ENCODE measurements at regions not wholly inside any gene's neighbourhood (a gene's known extent, or its start where the extent isn't known, plus 50 kb on each side); places are given as distances from the start of the nearest gene placed in this dataset.

DNA sequence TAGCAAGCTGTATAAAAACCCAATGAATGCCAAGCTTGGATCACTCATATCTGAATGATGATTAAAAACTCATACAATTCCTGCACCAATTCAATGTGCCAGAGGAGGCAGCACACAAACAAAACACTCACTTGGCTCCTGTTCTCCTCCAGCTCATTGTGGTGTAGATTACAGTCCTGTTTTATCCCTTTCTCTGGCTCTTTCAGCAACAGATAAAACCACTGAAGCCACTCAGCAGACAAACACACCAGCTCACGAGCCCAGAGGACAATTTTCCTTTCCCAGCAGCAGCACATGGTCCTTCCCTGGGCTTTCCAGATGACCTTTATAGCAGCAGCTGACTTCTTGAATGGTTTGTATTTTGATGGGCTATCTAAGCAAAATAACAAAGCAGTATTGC lies 107.3 kb upstream of the STARD3NL start:
- TF ChIP-seq, protein P1, sequence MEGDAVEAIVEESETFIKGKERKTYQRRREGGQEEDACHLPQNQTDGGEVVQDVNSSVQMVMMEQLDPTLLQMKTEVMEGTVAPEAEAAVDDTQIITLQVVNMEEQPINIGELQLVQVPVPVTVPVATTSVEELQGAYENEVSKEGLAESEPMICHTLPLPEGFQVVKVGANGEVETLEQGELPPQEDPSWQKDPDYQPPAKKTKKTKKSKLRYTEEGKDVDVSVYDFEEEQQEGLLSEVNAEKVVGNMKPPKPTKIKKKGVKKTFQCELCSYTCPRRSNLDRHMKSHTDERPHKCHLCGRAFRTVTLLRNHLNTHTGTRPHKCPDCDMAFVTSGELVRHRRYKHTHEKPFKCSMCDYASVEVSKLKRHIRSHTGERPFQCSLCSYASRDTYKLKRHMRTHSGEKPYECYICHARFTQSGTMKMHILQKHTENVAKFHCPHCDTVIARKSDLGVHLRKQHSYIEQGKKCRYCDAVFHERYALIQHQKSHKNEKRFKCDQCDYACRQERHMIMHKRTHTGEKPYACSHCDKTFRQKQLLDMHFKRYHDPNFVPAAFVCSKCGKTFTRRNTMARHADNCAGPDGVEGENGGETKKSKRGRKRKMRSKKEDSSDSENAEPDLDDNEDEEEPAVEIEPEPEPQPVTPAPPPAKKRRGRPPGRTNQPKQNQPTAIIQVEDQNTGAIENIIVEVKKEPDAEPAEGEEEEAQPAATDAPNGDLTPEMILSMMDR (IDR thresholded peaks at IDR 0.05), result peak in 1 of 3 experiments; percentile 39
- TF ChIP-seq POLR2AphosphoS5 (IDR thresholded peaks at IDR 0.05), result no peak
- Histone ChIP-seq H3K4me1 (no peaks in the 10 kb centered on the region), H3K36me3 (no peaks in the 10 kb centered on the region), H3K27me3 (no peaks in the 10 kb centered on the region), H3K9me3 (no peaks in the 10 kb centered on the region), H3K4me3 (no peak overlapping the region), H3K27ac (replicated peaks in 1 of 4) (no peak overlapping the region)
- no peak for DNase-seq (ENCODE audit: extremely low spot score)
- intact Hi-C loops (cut with DNase I), result no loop called here
- WGBS, result 27% methylated on average over 1 of the region's 1 CpG

DNA sequence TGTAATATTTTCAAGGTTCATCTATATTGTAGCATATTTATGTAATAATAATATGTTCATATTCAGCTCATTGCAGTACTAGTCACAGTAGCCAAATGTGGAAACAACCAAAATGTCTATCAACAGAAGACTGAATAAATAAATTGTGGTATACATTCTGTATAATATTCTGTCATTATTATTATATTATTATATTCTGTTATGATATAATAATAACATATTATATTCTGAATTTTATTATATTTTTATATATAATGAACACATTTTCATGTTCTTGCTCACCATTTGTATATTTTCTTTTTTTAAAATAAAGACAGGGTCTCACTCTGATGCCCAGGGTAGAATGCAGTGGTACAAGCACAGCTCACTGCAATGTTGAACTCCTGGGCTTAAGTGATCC lies 91.2 kb upstream of the STARD3NL start:
- Histone ChIP-seq H3K9me3 (peaks cover 0 to 7% (median 2%) of the 10 kb centered on the region in 4 donors), H3K36me3 (no peaks in the 10 kb centered on the region), H3K27ac (replicated peaks in 1 of 4) (no peak overlapping the region), H3K4me1 (no peaks in the 10 kb centered on the region), H3K4me3 (no peak overlapping the region), H3K27me3 (no peaks in the 10 kb centered on the region)
- intact Hi-C loops (cut with DNase I), result no loop called here
- TF ChIP-seq, protein P1 (IDR thresholded peaks at IDR 0.05), result no peak
- TF ChIP-seq POLR2A (IDR thresholded peaks at IDR 0.05; ENCODE audit: low read depth), result no peak
- no peak for TF ChIP-seq EP300 (IDR thresholded peaks at IDR 0.05)
- no peak for TF ChIP-seq POLR2AphosphoS5 (IDR thresholded peaks at IDR 0.05)
- DNase-seq (ENCODE audit: extremely low spot score), result no peak

DNA sequence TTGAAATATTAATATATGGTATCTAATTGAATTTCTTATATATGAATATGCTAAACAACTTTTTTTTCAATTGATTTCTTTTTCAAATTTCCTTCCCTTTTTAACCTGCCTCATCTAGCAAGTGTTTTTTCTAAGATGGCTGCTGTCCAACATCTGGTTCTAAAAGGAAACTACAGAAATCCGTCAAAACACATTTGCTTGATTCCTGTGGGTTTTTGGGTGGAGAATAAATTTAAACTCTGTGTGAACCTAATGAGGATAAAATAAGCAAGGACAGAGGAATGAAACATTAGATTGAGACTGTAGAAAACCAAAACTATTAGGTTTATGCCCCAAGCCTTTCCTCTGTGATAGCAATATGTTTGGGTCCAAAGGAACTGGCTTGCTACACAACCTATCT lies 75.5 kb upstream of the STARD3NL start:
- DNase-seq (ENCODE audit: extremely low spot score), result no peak
- intact Hi-C loops (cut with DNase I), result loop anchor here (10.0 kb wide), 1 partner anchor 272 kb away; no protein-coding TSS in a partner anchor
- no peaks in the 10 kb centered on the region for H3K36me3 ChIP-seq
- peaks cover 0 to 11% (median 0%) of the 10 kb centered on the region in 4 donors for H3K4me1 ChIP-seq
- no peak overlapping the region for H3K4me3 ChIP-seq
- TF ChIP-seq, protein P1 (IDR thresholded peaks at IDR 0.05), result no peak
- no peak for TF ChIP-seq POLR2AphosphoS5 (IDR thresholded peaks at IDR 0.05)
- TF ChIP-seq POLR2A (IDR thresholded peaks at IDR 0.05; ENCODE audit: low read depth), result no peak
- TF ChIP-seq EP300 (IDR thresholded peaks at IDR 0.05), result no peak
- no peak overlapping the region for H3K27ac ChIP-seq (replicated peaks in 1 of 4)
- WGBS, result 18% methylated on average over 1 of the region's 1 CpG
- H3K27me3 ChIP-seq, result no peaks in the 10 kb centered on the region
- no peaks in the 10 kb centered on the region for H3K9me3 ChIP-seq

DNA sequence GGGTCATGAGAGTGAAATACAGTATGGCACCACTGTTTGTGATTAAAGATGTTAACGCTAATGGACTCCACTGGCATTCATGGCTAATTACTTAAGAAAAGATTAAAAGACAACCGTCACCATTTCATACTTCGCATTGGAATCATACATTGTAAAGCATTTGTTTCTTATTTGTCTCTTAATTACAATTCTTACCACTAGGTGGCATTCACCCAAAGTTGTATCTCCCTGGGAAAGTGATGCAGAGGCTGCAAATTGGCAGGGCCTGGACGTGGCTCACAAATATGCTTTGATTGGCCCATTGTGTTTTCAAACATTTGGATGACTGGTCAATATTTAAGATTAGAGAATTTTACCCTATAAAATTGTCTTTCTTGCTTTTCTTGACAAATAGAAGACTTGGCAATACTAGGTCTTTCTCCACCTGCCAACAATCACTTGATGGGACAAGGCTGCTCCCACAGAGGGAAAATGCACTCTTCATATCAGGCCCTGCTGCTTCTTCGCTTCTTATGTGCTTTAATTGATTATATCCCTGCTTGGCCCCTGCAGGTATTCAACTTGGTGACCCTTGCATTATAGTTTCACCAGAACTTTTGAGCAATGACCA lies 72.1 kb upstream of the STARD3NL start:
- Histone ChIP-seq H3K27ac (replicated peaks in 1 of 4) (no peak overlapping the region), H3K4me3 (no peak overlapping the region), H3K36me3 (no peaks in the 10 kb centered on the region), H3K9me3 (no peaks in the 10 kb centered on the region), H3K27me3 (no peaks in the 10 kb centered on the region), H3K4me1 (peaks cover 0 to 11% (median 0%) of the 10 kb centered on the region in 4 donors)
- TF ChIP-seq POLR2A (IDR thresholded peaks at IDR 0.05; ENCODE audit: low read depth) (no peak), POLR2AphosphoS5 (IDR thresholded peaks at IDR 0.05) (no peak), EP300 (IDR thresholded peaks at IDR 0.05) (no peak)
- TF ChIP-seq, protein P1 (IDR thresholded peaks at IDR 0.05), result peak; percentile 60 to 66 (median 66)
- 30% methylated on average over 5 of the region's 5 CpGs for WGBS
- no peak for DNase-seq (ENCODE audit: extremely low spot score)
- intact Hi-C loops (cut with DNase I), result loop anchor here (2.0 to 10.0 kb wide), 3 partner anchors 117 to 269 kb away; no protein-coding TSS in a partner anchor

DNA sequence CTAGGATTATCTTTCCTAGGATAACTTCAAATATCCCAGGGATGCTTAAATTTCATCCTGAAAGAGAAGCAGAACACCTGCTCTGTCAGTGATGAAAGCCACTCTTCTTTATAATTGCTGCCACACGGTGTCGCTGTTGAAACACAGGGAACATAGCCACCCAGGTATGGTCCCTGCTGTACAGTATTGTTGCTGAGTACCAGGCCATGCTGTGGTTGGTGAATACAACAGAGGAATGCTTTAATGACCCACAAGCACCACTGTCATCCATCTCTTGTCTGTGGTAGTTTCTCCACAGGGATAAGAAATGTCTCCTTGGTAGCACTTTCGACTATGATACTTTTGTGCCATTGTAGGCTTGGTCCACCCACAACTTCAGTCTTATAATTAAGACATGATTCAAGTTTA lies 70.6 kb upstream of the STARD3NL start:
- no peak overlapping the region for H3K4me3 ChIP-seq
- no peaks in the 10 kb centered on the region for H3K36me3 ChIP-seq
- WGBS, result 50% methylated on average over 2 of the region's 3 CpGs
- H3K27ac ChIP-seq (replicated peaks in 1 of 4), result no peak overlapping the region
- no peak for DNase-seq (ENCODE audit: extremely low spot score)
- H3K9me3 ChIP-seq, result no peaks in the 10 kb centered on the region
- H3K27me3 ChIP-seq, result no peaks in the 10 kb centered on the region
- TF ChIP-seq EP300 (IDR thresholded peaks at IDR 0.05) (no peak), POLR2A (IDR thresholded peaks at IDR 0.05; ENCODE audit: low read depth) (no peak)
- TF ChIP-seq, protein P1 (IDR thresholded peaks at IDR 0.05), result peak; percentile 68 to 80 (median 75)
- H3K4me1 ChIP-seq, result peaks cover 0 to 8% (median 0%) of the 10 kb centered on the region in 4 donors
- intact Hi-C loops (cut with DNase I), result loop anchor here (2.0 to 10.0 kb wide), 3 partner anchors 115 to 267 kb away; no protein-coding TSS in a partner anchor

Measured in esophagus muscularis mucosa (tissue), 4 donors.